ENCODE measurements at regions not wholly inside any gene's neighbourhood (a gene's known extent, or its start where the extent isn't known, plus 50 kb on each side); places are given as distances from the start of the nearest gene placed in this dataset.

- peak; percentile 48 for TF ChIP-seq TEAD4 (IDR thresholded peaks at IDR 0.05)
- TF ChIP-seq, protein P1, sequence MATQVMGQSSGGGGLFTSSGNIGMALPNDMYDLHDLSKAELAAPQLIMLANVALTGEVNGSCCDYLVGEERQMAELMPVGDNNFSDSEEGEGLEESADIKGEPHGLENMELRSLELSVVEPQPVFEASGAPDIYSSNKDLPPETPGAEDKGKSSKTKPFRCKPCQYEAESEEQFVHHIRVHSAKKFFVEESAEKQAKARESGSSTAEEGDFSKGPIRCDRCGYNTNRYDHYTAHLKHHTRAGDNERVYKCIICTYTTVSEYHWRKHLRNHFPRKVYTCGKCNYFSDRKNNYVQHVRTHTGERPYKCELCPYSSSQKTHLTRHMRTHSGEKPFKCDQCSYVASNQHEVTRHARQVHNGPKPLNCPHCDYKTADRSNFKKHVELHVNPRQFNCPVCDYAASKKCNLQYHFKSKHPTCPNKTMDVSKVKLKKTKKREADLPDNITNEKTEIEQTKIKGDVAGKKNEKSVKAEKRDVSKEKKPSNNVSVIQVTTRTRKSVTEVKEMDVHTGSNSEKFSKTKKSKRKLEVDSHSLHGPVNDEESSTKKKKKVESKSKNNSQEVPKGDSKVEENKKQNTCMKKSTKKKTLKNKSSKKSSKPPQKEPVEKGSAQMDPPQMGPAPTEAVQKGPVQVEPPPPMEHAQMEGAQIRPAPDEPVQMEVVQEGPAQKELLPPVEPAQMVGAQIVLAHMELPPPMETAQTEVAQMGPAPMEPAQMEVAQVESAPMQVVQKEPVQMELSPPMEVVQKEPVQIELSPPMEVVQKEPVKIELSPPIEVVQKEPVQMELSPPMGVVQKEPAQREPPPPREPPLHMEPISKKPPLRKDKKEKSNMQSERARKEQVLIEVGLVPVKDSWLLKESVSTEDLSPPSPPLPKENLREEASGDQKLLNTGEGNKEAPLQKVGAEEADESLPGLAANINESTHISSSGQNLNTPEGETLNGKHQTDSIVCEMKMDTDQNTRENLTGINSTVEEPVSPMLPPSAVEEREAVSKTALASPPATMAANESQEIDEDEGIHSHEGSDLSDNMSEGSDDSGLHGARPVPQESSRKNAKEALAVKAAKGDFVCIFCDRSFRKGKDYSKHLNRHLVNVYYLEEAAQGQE (IDR thresholded peaks at IDR 0.05; ENCODE audit: low read depth), result peak; percentile 85
- TF ChIP-seq TAF1 (IDR thresholded peaks at IDR 0.05; ENCODE audit: low read depth), result no peak
- no peak for TF ChIP-seq RAD21 (IDR thresholded peaks at IDR 0.05; ENCODE audit: low read depth)
- no peak for TF ChIP-seq NFIC (IDR thresholded peaks at IDR 0.05)
These were observed 55.5 kb downstream of the INHBB start for GRCh38 chr2:120401275-120402066.

- TF ChIP-seq NFIC (IDR thresholded peaks at IDR 0.05) (no peak), USF1 (IDR thresholded peaks at IDR 0.05) (no peak), TEAD4 (IDR thresholded peaks at IDR 0.05) (no peak)
- TF ChIP-seq, protein P2, sequence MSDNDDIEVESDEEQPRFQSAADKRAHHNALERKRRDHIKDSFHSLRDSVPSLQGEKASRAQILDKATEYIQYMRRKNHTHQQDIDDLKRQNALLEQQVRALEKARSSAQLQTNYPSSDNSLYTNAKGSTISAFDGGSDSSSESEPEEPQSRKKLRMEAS (IDR thresholded peaks at IDR 0.05), result no peak
These were observed 56.1 kb downstream of the INHBB start for GRCh38 chr2:120402067-120402433.

GRCh38 chr2:120402508-120402907 is 56.6 kb downstream of the INHBB start:
- TF ChIP-seq YY1 (IDR thresholded peaks at IDR 0.05; ENCODE audit: low read depth) (no peak), TCF12 (IDR thresholded peaks at IDR 0.05; ENCODE audit: low read depth) (no peak), EP300 (IDR thresholded peaks at IDR 0.05; ENCODE audit: borderline replicate concordance) (no peak), USF1 (IDR thresholded peaks at IDR 0.05) (no peak), CREB1 (IDR thresholded peaks at IDR 0.05; ENCODE audit: low read depth) (no peak), TEAD4 (IDR thresholded peaks at IDR 0.05) (no peak), FOXM1 (IDR thresholded peaks at IDR 0.05; ENCODE audit: borderline replicate concordance, low read depth) (no peak), NFIC (IDR thresholded peaks at IDR 0.05) (no peak), CEBPB (IDR thresholded peaks at IDR 0.05) (no peak), ZBTB7A (IDR thresholded peaks at IDR 0.05; ENCODE audit: low read depth) (no peak), RAD21 (IDR thresholded peaks at IDR 0.05; ENCODE audit: low read depth) (no peak), EGR1 (IDR thresholded peaks at IDR 0.05) (no peak), TAF1 (IDR thresholded peaks at IDR 0.05; ENCODE audit: low read depth) (no peak)
- TF ChIP-seq, protein P2 (IDR thresholded peaks at IDR 0.05), result no peak
- TF ChIP-seq, protein P1 (IDR thresholded peaks at IDR 0.05; ENCODE audit: low read depth), result no peak

DNA sequence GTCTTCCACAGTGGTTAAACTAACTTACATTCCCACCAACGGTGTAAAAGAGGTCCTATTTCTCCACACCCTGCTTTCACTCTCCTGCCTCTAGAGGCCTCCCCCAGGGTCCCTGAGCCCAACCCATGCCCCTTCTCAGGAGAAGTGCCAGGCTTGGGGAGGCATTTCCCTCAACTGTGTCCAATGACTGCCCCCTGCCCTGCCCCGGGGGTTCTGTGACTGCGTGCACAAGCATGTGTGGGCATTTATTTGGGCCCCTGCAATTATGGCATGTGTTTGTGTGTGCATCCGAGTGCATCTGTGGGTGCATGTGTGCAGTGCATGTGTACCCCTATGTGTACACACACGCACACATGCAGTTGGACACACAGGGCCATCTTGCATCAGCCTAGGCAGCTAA is 57.3 kb downstream of the INHBB start:
- TF ChIP-seq, protein P1 (IDR thresholded peaks at IDR 0.05; ENCODE audit: low read depth), result no peak
- TF ChIP-seq FOXM1 (IDR thresholded peaks at IDR 0.05; ENCODE audit: borderline replicate concordance, low read depth), result no peak

DNA sequence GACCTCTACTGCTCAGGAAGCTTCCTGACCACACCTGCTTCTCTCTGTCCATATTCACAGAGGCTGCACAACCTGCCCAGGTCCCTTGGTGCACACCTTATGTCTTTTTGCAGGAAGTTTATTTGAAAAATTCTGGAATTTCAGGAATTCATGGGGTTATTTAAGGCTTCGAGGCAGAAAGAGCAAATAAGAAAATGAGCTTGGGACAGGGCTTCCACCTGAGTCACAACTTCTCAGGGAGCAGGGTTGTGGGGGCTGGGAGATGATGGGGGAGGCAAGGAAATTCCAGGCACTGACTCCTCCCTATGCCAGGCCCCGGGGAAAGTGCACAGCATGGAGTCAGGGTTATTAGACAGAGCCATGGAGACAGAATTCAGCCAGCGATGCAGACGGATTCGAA is 57.7 kb downstream of the INHBB start:
- TF ChIP-seq TEAD4 (IDR thresholded peaks at IDR 0.05), result peak; percentile 80
- TF ChIP-seq TCF12 (IDR thresholded peaks at IDR 0.05; ENCODE audit: low read depth), result no peak
